Small intestine (tissue), 7 donors: ENCODE measurements at regions not wholly inside any gene's neighbourhood (a gene's known extent, or its start where the extent isn't known, plus 50 kb on each side); places are given as distances from the start of the nearest gene placed in this dataset.

ENCODE experiments used
- DNase-seq, 2 donors: peaks; one replicate each; pipeline versions ENCODE4 v3.0.0 to v3.0.0-alpha.2; 2013
- FAIRE-seq: peaks from 2 replicates; lab custom pipeline; 2012; peaks lifted over from hg19 to GRCh38; lab: Jason Lieb, UNC
- H3K27ac ChIP-seq, 3 donors: one replicate each; pipeline ENCODE4 v1.5.1; 2013; ENCODE audit warnings: low read length in 2 of 3, mild to moderate bottlenecking in 2 of 3, control low read depth in 1 of 3, inconsistent platforms in 1 of 3, low read depth in 1 of 3, moderate library complexity in 1 of 3
- H3K27me3 ChIP-seq, 3 donors: one replicate each; pipeline ENCODE4 v1.6.1; 2013; ENCODE audit warnings: low read length in 3 of 3, inconsistent platforms in 1 of 3; ENCODE audit not compliant: control insufficient read depth in 3 of 3, insufficient read depth in 3 of 3
- H3K36me3 ChIP-seq, 3 donors: one replicate each; pipeline ENCODE4 v1.6.1; 2013; ENCODE audit warnings: low read length in 3 of 3, inconsistent platforms in 1 of 3, low read depth in 1 of 3, mild to moderate bottlenecking in 1 of 3, moderate library complexity in 1 of 3; ENCODE audit not compliant: control insufficient read depth in 3 of 3, insufficient read depth in 2 of 3
- H3K4me1 ChIP-seq, 3 donors: one replicate each; pipeline ENCODE4 v1.6.1; 2013; ENCODE audit warnings: low read length in 2 of 3, inconsistent platforms in 1 of 3, low read depth in 1 of 3, mild to moderate bottlenecking in 1 of 3, moderate library complexity in 1 of 3; ENCODE audit not compliant: control insufficient read depth in 3 of 3, insufficient read depth in 2 of 3
- H3K4me3 ChIP-seq, 3 donors: one replicate each; pipeline ENCODE4 v1.5.1; 2013; ENCODE audit warnings: low read length in 3 of 3, control low read depth in 1 of 3, inconsistent platforms in 1 of 3, low read depth in 1 of 3, mild to moderate bottlenecking in 1 of 3, moderate library complexity in 1 of 3
- H3K9me3 ChIP-seq, 2 donors: one replicate each; pipeline ENCODE4 v1.6.1; 2013; ENCODE audit warnings: low read depth in 1 of 2, low read length in 1 of 2; ENCODE audit not compliant: control insufficient read depth in 2 of 2, insufficient read depth in 1 of 2
- WGBS, 3 donors: extraction: QIAGEN DNeasy Blood & Tissue Kit; methylation state at CpG; one replicate each; pipeline ENCODE4 v1.1.7; 2013; 5-methylcytosine and 5-hydroxymethylcytosine counted together
- donor health status: healthy with polysubstance abuse.
- donor health status: control.
- donor health status: control.
- donor health status: Bipolar disorder and iron deficiency.
- donor health status: healthy.

DNA sequence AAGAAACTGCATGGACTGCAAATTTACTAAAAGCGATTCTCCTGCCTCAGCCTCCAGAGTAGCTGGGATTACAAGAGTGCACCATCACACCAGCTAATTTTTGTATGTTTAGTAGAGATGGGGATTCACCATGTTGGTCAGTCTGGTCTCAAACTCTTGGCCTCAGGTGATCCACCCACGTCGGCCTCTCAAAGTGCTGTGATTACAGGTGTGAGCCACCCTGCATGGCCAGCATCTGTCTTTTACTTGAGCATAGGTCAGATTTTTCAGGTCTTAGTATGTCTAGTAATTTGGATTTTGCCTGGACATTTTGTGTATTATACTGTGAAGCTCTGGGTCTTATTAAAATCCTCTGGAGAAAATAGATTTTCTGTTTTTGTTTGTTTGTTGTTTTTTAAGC, 277.8 kb upstream of the VLDLR start:
- DNase-seq (no peak), FAIRE-seq (no peak)
- Histone ChIP-seq H3K9me3 (peaks cover 0 to under 1% of the 10 kb centered on the region in 2 donors), H3K27me3 (no peaks in the 10 kb centered on the region), H3K4me3 (no peak overlapping the region), H3K36me3 (no peaks in the 10 kb centered on the region), H3K27ac (no peak overlapping the region), H3K4me1 (no peaks in the 10 kb centered on the region)
- WGBS, 3 donors: 88 to 93% (median 89%) methylated on average over 3 of the region's 3 CpGs

DNA sequence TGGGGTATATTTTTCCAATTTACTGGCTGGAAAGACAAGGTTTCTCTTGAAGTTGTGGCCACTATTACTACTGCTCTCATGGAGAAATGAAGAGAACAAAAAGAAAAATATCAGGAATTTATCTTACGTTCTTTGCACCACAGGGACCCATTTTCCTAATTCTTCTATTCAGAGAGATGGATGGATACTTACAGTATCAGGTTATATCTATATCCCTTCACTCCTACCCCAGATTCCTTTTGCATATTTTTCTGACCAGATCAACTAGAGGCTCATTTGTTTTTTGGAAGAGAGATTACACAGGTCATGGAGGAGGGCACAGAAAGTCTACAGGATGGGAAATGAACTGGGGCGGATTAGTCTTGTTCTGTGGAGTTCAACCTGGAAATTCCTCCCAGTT, 277.2 kb upstream of the VLDLR start:
- H3K36me3 ChIP-seq: no peaks in the 10 kb centered on the region
- 88 to 89% (median 89%) methylated on average over 2 of the region's 2 CpGs for WGBS, 3 donors
- H3K4me1 ChIP-seq: no peaks in the 10 kb centered on the region
- H3K4me3 ChIP-seq: no peak overlapping the region
- no peaks in the 10 kb centered on the region for H3K27me3 ChIP-seq
- DNase-seq (no peak), FAIRE-seq (no peak)
- H3K27ac ChIP-seq: no peak overlapping the region
- H3K9me3 ChIP-seq: peaks cover 0 to 3% of the 10 kb centered on the region in 2 donors

DNA sequence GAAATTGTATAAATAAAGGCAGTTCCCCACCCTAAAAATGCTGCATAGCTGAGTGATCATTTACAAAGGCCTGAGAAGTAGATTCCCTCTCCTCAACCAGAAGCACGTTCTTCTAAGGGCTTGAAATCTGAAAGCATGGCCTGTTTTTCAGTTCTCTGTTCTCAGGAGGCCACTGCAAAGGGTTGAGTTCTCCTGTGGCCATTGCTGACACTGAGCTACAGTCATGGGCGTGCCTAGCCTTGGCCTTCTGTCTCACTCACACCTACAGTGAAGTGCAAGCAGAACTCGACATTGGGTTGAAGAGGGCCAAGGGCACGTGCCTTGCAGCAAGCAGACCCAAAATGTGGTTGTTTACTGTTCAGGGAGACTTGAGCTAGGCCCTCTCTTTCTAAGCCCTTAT, 276.6 kb upstream of the VLDLR start:
- FAIRE-seq: no peak
- H3K27me3 ChIP-seq: no peaks in the 10 kb centered on the region
- WGBS, 3 donors: 54 to 67% (median 58%) methylated on average over 4 of the region's 4 CpGs

DNA sequence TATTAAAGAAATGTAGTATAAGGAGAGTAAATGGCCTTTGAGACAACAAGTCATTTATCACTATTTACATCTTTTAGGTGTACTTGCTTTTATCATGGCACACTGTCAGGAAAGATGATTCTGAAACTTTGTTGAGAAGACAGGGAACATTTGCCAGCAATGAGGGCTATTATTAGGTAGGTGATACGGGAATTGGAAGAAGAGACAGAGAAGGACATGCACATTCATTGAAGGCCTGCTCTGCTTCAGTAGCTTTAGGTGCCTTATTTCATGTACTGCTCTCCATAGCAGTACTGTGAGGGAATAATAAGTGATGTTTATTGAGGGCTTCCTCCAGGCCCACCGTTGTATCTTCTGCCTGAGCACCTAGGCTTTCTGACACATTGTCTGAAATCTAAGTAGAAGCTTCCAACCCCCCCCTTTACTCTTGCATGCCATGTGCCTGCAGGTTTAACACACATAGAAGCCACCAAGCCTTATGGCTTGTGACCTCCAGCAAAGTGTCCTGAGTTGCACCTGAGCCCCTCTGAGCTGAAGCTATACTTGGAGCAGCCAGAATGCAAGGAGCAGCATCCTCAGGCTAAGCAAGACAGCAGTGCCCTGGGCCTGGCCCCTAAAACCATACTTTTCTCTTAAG, 275.2 kb upstream of the VLDLR start:
- no peaks in the 10 kb centered on the region for H3K36me3 ChIP-seq
- no peaks in the 10 kb centered on the region for H3K27me3 ChIP-seq
- no peak for DNase-seq
- peaks cover 0 to 3% of the 10 kb centered on the region in 2 donors for H3K9me3 ChIP-seq
- no peak for FAIRE-seq
- no peaks in the 10 kb centered on the region for H3K4me1 ChIP-seq
- 59 to 84% (median 72%) methylated on average over 2 of the region's 2 CpGs for WGBS, 3 donors
- H3K4me3 ChIP-seq: no peak overlapping the region
- H3K27ac ChIP-seq: no peak overlapping the region

More for the DNA sequence above, 276.6 kb upstream of the VLDLR start:
- DNase-seq: no peak
- Histone ChIP-seq H3K36me3 (no peaks in the 10 kb centered on the region), H3K4me1 (no peaks in the 10 kb centered on the region), H3K4me3 (no peak overlapping the region), H3K9me3 (peaks cover 0 to 3% of the 10 kb centered on the region in 2 donors), H3K27ac (no peak overlapping the region)

DNA sequence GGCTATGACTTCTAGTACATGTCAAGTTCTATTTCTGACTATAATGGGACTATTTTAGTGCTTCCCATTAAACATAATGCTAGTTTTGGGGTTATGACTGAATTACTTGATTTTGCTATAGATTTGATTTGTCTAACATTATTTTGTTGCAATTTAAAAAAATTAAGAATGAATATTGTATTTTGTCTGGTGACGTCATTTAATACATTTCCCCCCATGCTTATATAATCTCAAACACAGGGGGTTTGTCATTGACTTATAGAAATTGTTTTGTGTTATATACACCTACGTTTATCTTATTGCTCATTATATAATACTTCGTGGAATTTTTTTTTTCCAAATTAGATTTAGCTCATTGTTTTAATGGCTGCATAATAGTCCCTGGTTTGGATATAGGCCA, 270.3 kb upstream of the VLDLR start:
- Histone ChIP-seq H3K27me3 (no peaks in the 10 kb centered on the region), H3K4me3 (no peak overlapping the region), H3K27ac (no peak overlapping the region), H3K9me3 (peaks cover 0 to 3% of the 10 kb centered on the region in 2 donors), H3K4me1 (no peaks in the 10 kb centered on the region), H3K36me3 (no peaks in the 10 kb centered on the region)
- FAIRE-seq (no peak), DNase-seq (no peak)
- WGBS, 3 donors: 78 to 86% (median 81%) methylated on average over 3 of the region's 3 CpGs

DNA sequence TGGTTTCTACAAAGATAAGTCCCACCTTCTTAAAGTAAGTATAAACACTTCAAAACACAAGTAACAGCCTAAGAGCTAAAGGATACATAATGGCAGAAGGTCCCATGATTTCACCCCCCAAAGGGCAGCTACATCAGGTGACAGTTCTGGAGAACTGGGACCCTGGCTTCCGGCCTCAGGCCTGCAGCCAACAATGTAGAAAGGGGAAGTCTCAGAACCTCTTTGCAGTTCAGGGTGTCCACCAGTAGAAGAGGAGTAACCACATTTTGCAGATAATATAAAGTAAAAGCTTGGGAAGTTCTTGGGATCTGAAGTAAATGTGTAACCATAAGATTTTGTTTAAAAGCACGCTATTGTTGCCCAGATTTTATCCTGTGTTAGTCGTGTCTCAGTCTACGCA, 267.4 kb upstream of the VLDLR start:
- no peak for FAIRE-seq
- Histone ChIP-seq H3K36me3 (no peaks in the 10 kb centered on the region), H3K27ac (no peak overlapping the region), H3K4me3 (no peak overlapping the region), H3K27me3 (no peaks in the 10 kb centered on the region), H3K4me1 (no peaks in the 10 kb centered on the region), H3K9me3 (no peaks in the 10 kb centered on the region)
- 76 to 84% (median 79%) methylated on average over 4 of the region's 4 CpGs for WGBS, 3 donors
- DNase-seq: no peak

DNA sequence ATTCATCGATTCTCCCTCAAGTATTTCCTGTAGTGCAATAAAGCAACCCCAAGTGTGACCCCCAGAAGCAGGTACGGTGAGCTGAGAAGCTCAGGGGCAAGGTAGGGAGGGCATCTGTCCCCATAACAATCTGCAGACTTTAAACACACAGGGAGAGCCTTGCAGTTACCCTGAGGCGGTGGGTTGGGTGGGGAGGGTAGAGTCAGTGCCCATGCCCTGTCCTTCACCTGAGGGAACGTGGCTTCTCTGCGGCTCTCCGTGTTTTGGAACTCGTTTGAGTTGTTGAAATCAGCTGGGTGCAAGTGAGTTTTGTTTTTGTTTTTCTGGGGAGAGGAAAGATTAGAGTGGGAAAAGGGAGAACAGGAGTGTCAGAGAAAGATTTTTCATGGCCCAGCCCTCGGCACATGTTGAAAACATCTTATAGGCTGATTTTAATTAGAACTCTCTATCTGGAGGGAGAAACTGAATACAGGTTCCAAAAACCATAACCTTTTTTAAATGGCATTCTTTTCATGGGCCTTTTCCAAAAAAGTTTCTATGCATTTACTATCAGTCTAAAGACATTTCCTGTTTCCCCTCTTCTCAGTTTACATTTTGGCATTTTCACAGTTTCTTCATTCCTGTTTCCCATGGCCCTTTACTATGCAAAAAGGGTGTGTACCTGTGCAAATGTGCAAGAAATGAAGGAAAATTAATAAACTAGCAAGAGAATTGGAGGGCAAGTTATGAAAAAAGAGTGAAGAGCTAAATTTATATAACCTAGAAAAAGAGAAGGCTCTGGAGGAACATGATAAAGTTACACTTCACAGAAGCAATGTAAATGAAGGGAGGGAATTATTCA, 266.5 kb upstream of the VLDLR start:
- no peaks in the 10 kb centered on the region for H3K9me3 ChIP-seq
- no peaks in the 10 kb centered on the region for H3K27me3 ChIP-seq
- H3K4me1 ChIP-seq: no peaks in the 10 kb centered on the region
- H3K27ac ChIP-seq: no peak overlapping the region
- H3K4me3 ChIP-seq: no peak overlapping the region
- FAIRE-seq (no peak), DNase-seq (no peak)
- 61 to 67% (median 62%) methylated on average over 8 of the region's 8 CpGs for WGBS, 3 donors
- no peaks in the 10 kb centered on the region for H3K36me3 ChIP-seq

DNA sequence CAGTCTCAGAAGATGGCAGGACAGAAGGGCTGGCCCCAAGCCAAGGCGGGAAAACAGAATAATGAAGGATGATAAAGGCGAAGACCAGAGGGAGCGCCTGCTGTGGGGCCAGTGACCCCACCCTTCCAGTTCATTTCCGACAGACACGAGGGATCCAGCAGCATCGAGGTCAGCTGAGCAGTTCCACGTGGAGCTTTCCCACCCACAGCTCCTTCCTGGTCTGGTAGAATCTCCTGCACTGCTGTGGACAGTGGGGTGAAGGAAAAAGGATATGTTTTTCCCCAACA, 265.9 kb upstream of the VLDLR start:
- no peaks in the 10 kb centered on the region for H3K36me3 ChIP-seq
- no peak overlapping the region for H3K4me3 ChIP-seq
- 50 to 59% (median 51%) methylated on average over 7 of the region's 7 CpGs for WGBS, 3 donors
- no peak for DNase-seq
- H3K9me3 ChIP-seq: no peaks in the 10 kb centered on the region
- no peaks in the 10 kb centered on the region for H3K27me3 ChIP-seq
- H3K4me1 ChIP-seq: no peaks in the 10 kb centered on the region
- no peak for FAIRE-seq
- H3K27ac ChIP-seq: no peak overlapping the region
